ENCODE measurements at regions not wholly inside any gene's neighbourhood (a gene's known extent, or its start where the extent isn't known, plus 50 kb on each side); places are given as distances from the start of the nearest gene placed in this dataset.

DNA sequence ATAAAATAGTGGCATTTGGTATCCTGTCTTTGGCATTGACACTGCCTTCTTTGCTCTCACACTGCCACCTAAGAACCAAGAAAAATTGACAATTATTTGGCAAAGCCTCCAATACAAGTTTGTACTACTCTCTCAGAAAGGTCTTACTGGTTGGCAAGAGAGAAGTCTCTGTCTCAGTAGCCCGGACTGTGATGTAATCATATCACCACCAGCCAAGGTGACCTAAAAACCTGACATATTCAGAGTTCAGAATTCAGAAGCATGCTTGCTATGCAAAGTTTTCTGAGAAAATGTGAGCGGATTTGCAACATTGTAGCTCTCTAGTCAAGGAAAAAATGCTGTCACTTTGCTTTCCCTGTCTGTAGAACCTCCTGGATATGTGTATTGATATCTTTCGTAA lies 196.0 kb downstream of the CDH7 start:
- TF ChIP-seq HOXB5 (CRISPR knock-in tag; IDR thresholded peaks at IDR 0.05) (no peak), MAX (IDR thresholded peaks at IDR 0.05) (no peak)
- TF ChIP-seq, protein P1, sequence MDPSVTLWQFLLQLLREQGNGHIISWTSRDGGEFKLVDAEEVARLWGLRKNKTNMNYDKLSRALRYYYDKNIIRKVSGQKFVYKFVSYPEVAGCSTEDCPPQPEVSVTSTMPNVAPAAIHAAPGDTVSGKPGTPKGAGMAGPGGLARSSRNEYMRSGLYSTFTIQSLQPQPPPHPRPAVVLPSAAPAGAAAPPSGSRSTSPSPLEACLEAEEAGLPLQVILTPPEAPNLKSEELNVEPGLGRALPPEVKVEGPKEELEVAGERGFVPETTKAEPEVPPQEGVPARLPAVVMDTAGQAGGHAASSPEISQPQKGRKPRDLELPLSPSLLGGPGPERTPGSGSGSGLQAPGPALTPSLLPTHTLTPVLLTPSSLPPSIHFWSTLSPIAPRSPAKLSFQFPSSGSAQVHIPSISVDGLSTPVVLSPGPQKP (IDR thresholded peaks at IDR 0.05; ENCODE audit: low read depth, low read length), result no peak

All from A549 (cell line).